Vagina (tissue), 2 donors: ENCODE measurements at regions not wholly inside any gene's neighbourhood (a gene's known extent, or its start where the extent isn't known, plus 50 kb on each side); places are given as distances from the start of the nearest gene placed in this dataset.

Experiments
- CTCF ChIP-seq, 3 experiments: fragments of 450-650 bp in 2 of 3; fragments of 200-600 bp in 1 of 3; sonication (generic) in 1 of 3; IDR thresholded peaks; one replicate each; pipeline ENCODE4 v1.5.1; 2017 to 2019; ENCODE audit warnings: antibody characterized with exemption in 3 of 3, mild to moderate bottlenecking in 2 of 3, moderate library complexity in 2 of 3
- POLR2AphosphoS5 ChIP-seq, 2 donors: sonication (generic); formaldehyde crosslinking; IDR thresholded peaks; one replicate each; pipeline ENCODE4 v1.9.0; 2017; ENCODE audit warnings: antibody characterized with exemption in 2 of 2, mild to moderate bottlenecking in 2 of 2, low read depth in 1 of 2; ENCODE audit not compliant: insufficient read depth in 1 of 2

GRCh38 chr13:84844473-84844872, 954.7 kb downstream of the SLITRK6 start:
- no peak for TF ChIP-seq POLR2AphosphoS5 (IDR thresholded peaks at IDR 0.05; ENCODE audit: insufficient read depth in 1 of 2, low read depth in 1 of 2)
- TF ChIP-seq CTCF (IDR thresholded peaks at IDR 0.05) = no peak
